SK-N-SH (cell line): ENCODE measurements at regions not wholly inside any gene's neighbourhood (a gene's known extent, or its start where the extent isn't known, plus 50 kb on each side); places are given as distances from the start of the nearest gene placed in this dataset.

Experiments
- CTCF ChIA-PET: fragments of 300-600, 350-600 bp; formaldehyde crosslinking; extraction: SDS; loops from one replicate; lab custom pipeline; 2021; lab: Yijun Ruan, JAX
- POLR2A ChIA-PET: fragments of 350-600 bp; sonication (Branson Sonifier 250); formaldehyde crosslinking; extraction: SDS; loops from one replicate; lab custom pipeline; 2020; ENCODE audit warnings: antibody characterized with exemption, inconsistent platforms; lab: Yijun Ruan, JAX
- DNase-seq: peaks from one replicate; pipeline ENCODE4 v3.0.0; 2012
- H2AFZ ChIP-seq: fragments of 200-600 bp; sonication (generic); 2 replicates; pipeline ENCODE4 v1.8.1; 2016; ENCODE audit warnings: antibody characterized with exemption, mild to moderate bottlenecking, low read depth
- H3F3A ChIP-seq: fragments of 200-600 bp; sonication (generic); replicated peaks from 2 replicates; pipeline ENCODE3; 2016; ENCODE audit warnings: antibody characterized with exemption, mild to moderate bottlenecking; ENCODE audit not compliant: insufficient read depth
- H3K27ac ChIP-seq, 2 experiments: fragments of 200-500 bp in 1 of 2; fragments of 200-600 bp in 1 of 2; sonication (Bioruptor generic) in 1 of 2; sonication (generic), shearing (Covaris generic) in 1 of 2; 2 replicates each; pipeline versions ENCODE4 v1.5.1 to v1.6.1; 2014 to 2016; ENCODE audit warnings: low read depth in 2 of 2, inconsistent platforms in 1 of 2, low read length in 1 of 2, mild to moderate bottlenecking in 1 of 2, mixed read lengths in 1 of 2
- H3K27me3 ChIP-seq: fragments of 200-600 bp; sonication (generic), shearing (Covaris generic); 2 replicates; pipeline ENCODE4 v1.6.1; 2016; ENCODE audit warnings: mixed run types; ENCODE audit not compliant: insufficient read depth
- H3K36me3 ChIP-seq, 2 experiments: fragments of 200-500 bp in 1 of 2; fragments of 200-600 bp in 1 of 2; sonication (Bioruptor generic) in 1 of 2; sonication (generic) in 1 of 2; replicated peaks in 1 of 2; 2 replicates each; pipeline versions ENCODE3 to v1.5.1; 2014 to 2016; ENCODE audit warnings: low read length in 1 of 2, mild to moderate bottlenecking in 1 of 2; ENCODE audit not compliant: insufficient read depth in 2 of 2, control insufficient read depth in 1 of 2
- H3K4me1 ChIP-seq, 2 experiments: fragments of 200-500 bp in 1 of 2; fragments of 200-600 bp in 1 of 2; sonication (Bioruptor generic) in 1 of 2; sonication (generic), shearing (Covaris generic) in 1 of 2; 2 replicates each; pipeline versions ENCODE4 v1.5.1 to v1.6.1; 2014 to 2016; ENCODE audit warnings: low read depth in 1 of 2, low read length in 1 of 2, mixed run types in 1 of 2; ENCODE audit not compliant: insufficient read depth in 2 of 2, control insufficient read depth in 1 of 2
- H3K4me2 ChIP-seq: fragments of 200-600 bp; sonication (generic), shearing (Covaris generic); 2 replicates; pipeline ENCODE4 v1.6.1; 2017; ENCODE audit warnings: mixed run types
- H3K4me3 ChIP-seq, 2 experiments: fragments of 200-500 bp in 1 of 2; fragments of 200-600 bp in 1 of 2; sonication (Bioruptor generic) in 1 of 2; sonication (generic), shearing (Covaris generic) in 1 of 2; 2 replicates each; pipeline versions ENCODE4 v1.5.1 to v1.8.1; 2014 to 2016; ENCODE audit warnings: low read depth in 2 of 2, inconsistent platforms in 1 of 2, low read length in 1 of 2, mild to moderate bottlenecking in 1 of 2, mixed read lengths in 1 of 2, moderate library complexity in 1 of 2
- H3K79me2 ChIP-seq: fragments of 200-600 bp; sonication (generic); 2 replicates; pipeline ENCODE4 v1.8.1; 2017; ENCODE audit warnings: mild to moderate bottlenecking; ENCODE audit not compliant: insufficient read depth
- H3K9ac ChIP-seq: fragments of 200-600 bp; sonication (generic); 2 replicates; pipeline ENCODE4 v1.6.1; 2017; ENCODE audit warnings: mixed run types
- H3K9me2 ChIP-seq: fragments of 200-600 bp; sonication (generic); 2 replicates; pipeline ENCODE4 v1.6.1; 2017; ENCODE audit warnings: mixed run types
- H3K9me3 ChIP-seq: fragments of 200-600 bp; sonication (generic); 2 replicates; pipeline ENCODE4 v1.6.1; 2017; ENCODE audit warnings: mixed run types, mild to moderate bottlenecking, moderate library complexity
- H4K20me1 ChIP-seq: fragments of 200-600 bp; sonication (generic); 2 replicates; pipeline ENCODE4 v1.6.1; 2017; ENCODE audit warnings: mild to moderate bottlenecking, mixed run types; ENCODE audit not compliant: insufficient read depth
- CHD2 ChIP-seq: fragments of 150-350 bp; IDR thresholded peaks from 2 replicates; pipeline ENCODE4 v1.6.1; 2018; ENCODE audit warnings: low read length; ENCODE audit not compliant: partially characterized antibody
- EP300 ChIP-seq, 2 experiments: IDR thresholded peaks; 2 replicates each; pipeline versions ENCODE4 v1.4.0 to v1.6.1; 2012; ENCODE audit warnings: borderline replicate concordance in 1 of 2, low read depth in 1 of 2, low read length in 1 of 2
- EZH2phosphoT487 ChIP-seq: fragments of 200-600 bp; sonication (generic); IDR thresholded peaks from 2 replicates; pipeline ENCODE4 v1.6.1; 2017; ENCODE audit warnings: low read depth, mixed run types, mild to moderate bottlenecking, antibody characterized with exemption, moderate library complexity, borderline replicate concordance
- FOXM1 ChIP-seq: IDR thresholded peaks from 2 replicates; pipeline ENCODE4 v1.4.0; 2012; ENCODE audit warnings: low read depth, mild to moderate bottlenecking
- NFIC ChIP-seq: IDR thresholded peaks from 2 replicates; pipeline ENCODE4 v1.4.0; 2012; ENCODE audit warnings: borderline replicate concordance
- RAD21 ChIP-seq: IDR thresholded peaks from 2 replicates; pipeline ENCODE4 v1.6.1; 2012; ENCODE audit warnings: mild to moderate bottlenecking, low read length
- REST ChIP-seq: IDR thresholded peaks from 2 replicates; pipeline ENCODE4 v1.6.1; 2012; ENCODE audit warnings: mild to moderate bottlenecking, low read depth, low read length, moderate library complexity
- TEAD4 ChIP-seq: IDR thresholded peaks from 2 replicates; pipeline ENCODE4 v1.4.0; 2012; ENCODE audit warnings: mild to moderate bottlenecking, borderline replicate concordance; ENCODE audit not compliant: insufficient read depth
- WGBS: methylation state at CpG from one replicate; pipeline ENCODE4 v1.1.6; 2017; ENCODE audit warnings: low lambda C conversion rate; 5-methylcytosine and 5-hydroxymethylcytosine counted together

DNA sequence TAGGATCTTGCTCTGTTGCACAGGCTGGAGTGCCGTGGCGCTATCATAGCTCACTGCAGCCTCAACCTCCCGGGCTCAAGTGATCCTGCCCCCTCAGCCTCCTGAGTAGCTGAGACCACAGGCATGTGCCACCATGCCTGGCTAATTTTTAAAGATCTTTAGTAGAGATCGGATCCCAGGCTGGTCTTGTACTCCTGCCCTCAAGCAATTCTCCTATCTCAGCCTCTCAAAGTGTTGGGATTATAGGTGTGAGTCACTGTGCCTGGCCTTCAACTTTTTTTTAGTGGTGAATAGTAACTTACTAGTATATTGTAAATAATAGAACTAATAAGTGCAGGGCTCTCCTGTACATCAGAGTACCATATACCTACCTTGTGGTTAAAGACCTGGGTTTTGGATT, 52.1 kb upstream of the LMTK2 start:
- ChIA-PET POLR2A (interaction anchor here (0.6 kb wide), 1 partner anchor 18 kb away, joined by 4 read pairs; no protein-coding TSS in a partner anchor), CTCF (interaction anchor here (2.0 to 4.6 kb wide), 3 partner anchors 33 to 114 kb away, joined by 7 to 19 read pairs (median 7); no protein-coding TSS in a partner anchor)
- H3K9ac ChIP-seq: no peak overlapping the region
- peaks cover 19% of the 10 kb centered on the region; the same call in 1 of the 2 replicates for H3K27me3 ChIP-seq
- H4K20me1 ChIP-seq: no peaks in the 10 kb centered on the region
- H3K9me3 ChIP-seq: no peaks in the 10 kb centered on the region
- H3F3A ChIP-seq: no peaks in the 10 kb centered on the region
- no peak overlapping the region for H3K27ac ChIP-seq
- 19% methylated on average over 4 of the region's 4 CpGs for WGBS
- no peak for TF ChIP-seq CHD2
- TF ChIP-seq EP300 (IDR thresholded peaks at IDR 0.05; ENCODE audit: borderline replicate concordance in 1 of 2, low read depth in 1 of 2, low read length in 1 of 2): no peak
- TF ChIP-seq, all 33 proteins: peak for 0
- Histone ChIP-seq H3K4me3 (no peak overlapping the region), H2AFZ (no peak overlapping the region), H3K79me2 (no peaks in the 10 kb centered on the region), H3K4me1 (no peaks in the 10 kb centered on the region; a peak in 1 of 4 replicates), H3K9me2 (no peaks in the 10 kb centered on the region), H3K36me3 (no peaks in the 10 kb centered on the region), H3K4me2 (no peak overlapping the region)
- no peak for DNase-seq

DNA sequence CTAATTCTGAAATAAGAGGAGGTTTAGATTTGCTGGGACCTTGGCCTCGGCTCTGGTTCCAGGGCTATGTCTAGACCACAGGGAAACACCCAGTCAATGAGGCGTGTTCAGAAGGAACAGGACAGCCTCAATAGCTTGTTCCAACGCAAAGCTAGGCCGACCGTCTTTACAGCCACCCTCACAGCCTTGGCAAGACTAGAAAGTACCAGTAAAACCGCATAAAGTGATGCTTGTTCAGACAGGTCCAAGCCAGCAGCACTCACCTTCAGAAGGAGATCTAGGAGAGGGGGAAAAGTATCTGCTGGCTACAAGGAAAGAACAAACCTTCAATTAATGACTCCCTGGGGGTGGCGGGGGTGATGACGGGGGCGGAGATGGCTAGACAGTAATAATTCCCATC, 50.1 kb upstream of the LMTK2 start:
- CTCF ChIA-PET: interaction anchor here (1.7 to 4.6 kb wide), 3 partner anchors 35 to 112 kb away, joined by 7 to 19 read pairs (median 7); no protein-coding TSS in a partner anchor
- Histone ChIP-seq H3K27ac (no peak overlapping the region), H3K9me2 (no peaks in the 10 kb centered on the region), H3K9me3 (no peaks in the 10 kb centered on the region), H3K4me2 (no peak overlapping the region), H3F3A (no peaks in the 10 kb centered on the region), H3K79me2 (no peaks in the 10 kb centered on the region), H4K20me1 (no peaks in the 10 kb centered on the region), H3K36me3 (no peaks in the 10 kb centered on the region), H3K9ac (no peak overlapping the region), H3K4me3 (no peak overlapping the region), H2AFZ (no peak overlapping the region), H3K27me3 (peaks cover 19% of the 10 kb centered on the region; the same call in 1 of the 2 replicates), H3K4me1 (no peaks in the 10 kb centered on the region)
- TF ChIP-seq FOXM1: no peak
- TF ChIP-seq RAD21: no peak
- TF ChIP-seq NFIC: no peak
- TF ChIP-seq REST: no peak
- TF ChIP-seq EZH2phosphoT487: no peak
- no peak for TF ChIP-seq TEAD4
- no peak for DNase-seq
- POLR2A ChIA-PET: no interaction called here
- 23% methylated on average over 9 of the region's 9 CpGs for WGBS
